ENCODE measurements at regions not wholly inside any gene's neighbourhood (a gene's known extent, or its start where the extent isn't known, plus 50 kb on each side); places are given as distances from the start of the nearest gene placed in this dataset.

DNA sequence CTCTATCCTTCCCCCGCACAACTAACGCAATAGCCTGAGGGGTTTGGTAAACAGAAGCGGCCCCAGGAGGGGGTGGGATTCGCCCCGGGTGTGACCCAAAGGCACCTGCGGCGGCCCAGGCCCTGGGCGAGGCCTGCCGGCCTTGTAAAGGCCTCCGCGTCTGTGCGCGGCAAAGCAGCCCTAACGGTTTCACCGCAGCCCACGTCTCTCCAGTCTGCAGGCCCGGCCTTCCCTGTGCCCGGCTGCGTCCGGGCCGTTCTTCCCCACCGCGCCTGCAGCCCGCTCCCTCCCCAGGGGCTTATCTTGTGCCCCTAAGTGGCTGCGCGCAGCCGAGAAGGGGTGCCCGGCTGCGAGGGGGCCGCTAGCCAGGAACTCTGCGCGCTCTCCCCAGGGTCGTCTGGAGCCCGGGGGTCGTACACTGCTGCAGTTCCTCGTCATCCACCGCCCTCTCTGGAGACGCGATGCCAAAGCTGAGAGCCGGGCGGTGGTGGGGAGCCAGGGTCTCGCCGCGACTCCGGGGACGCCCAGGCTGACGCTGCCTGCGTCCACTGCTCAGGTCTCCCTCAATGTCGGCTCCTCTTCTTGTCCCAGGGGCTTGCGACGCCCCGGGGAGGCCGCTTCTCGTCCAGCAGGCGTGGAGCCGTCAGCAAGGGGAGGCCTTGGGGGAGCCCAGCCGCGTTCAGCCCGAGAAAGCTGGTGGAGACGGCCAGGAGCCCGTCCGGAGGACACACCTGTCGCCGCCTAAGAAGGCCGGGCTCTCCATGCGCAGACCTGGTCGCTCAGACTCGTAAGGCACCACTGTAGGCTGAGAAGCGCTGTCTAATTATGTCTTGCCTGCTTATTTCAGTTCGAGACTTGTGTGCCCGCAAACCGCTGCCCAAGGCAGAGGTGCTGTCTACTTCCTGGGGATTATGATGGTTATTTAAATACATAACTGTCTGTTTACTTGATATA, 132.3 kb downstream of the SPAG6 start:
- TF ChIP-seq, protein P1, sequence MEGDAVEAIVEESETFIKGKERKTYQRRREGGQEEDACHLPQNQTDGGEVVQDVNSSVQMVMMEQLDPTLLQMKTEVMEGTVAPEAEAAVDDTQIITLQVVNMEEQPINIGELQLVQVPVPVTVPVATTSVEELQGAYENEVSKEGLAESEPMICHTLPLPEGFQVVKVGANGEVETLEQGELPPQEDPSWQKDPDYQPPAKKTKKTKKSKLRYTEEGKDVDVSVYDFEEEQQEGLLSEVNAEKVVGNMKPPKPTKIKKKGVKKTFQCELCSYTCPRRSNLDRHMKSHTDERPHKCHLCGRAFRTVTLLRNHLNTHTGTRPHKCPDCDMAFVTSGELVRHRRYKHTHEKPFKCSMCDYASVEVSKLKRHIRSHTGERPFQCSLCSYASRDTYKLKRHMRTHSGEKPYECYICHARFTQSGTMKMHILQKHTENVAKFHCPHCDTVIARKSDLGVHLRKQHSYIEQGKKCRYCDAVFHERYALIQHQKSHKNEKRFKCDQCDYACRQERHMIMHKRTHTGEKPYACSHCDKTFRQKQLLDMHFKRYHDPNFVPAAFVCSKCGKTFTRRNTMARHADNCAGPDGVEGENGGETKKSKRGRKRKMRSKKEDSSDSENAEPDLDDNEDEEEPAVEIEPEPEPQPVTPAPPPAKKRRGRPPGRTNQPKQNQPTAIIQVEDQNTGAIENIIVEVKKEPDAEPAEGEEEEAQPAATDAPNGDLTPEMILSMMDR (IDR thresholded peaks at IDR 0.05), result no peak

DNA sequence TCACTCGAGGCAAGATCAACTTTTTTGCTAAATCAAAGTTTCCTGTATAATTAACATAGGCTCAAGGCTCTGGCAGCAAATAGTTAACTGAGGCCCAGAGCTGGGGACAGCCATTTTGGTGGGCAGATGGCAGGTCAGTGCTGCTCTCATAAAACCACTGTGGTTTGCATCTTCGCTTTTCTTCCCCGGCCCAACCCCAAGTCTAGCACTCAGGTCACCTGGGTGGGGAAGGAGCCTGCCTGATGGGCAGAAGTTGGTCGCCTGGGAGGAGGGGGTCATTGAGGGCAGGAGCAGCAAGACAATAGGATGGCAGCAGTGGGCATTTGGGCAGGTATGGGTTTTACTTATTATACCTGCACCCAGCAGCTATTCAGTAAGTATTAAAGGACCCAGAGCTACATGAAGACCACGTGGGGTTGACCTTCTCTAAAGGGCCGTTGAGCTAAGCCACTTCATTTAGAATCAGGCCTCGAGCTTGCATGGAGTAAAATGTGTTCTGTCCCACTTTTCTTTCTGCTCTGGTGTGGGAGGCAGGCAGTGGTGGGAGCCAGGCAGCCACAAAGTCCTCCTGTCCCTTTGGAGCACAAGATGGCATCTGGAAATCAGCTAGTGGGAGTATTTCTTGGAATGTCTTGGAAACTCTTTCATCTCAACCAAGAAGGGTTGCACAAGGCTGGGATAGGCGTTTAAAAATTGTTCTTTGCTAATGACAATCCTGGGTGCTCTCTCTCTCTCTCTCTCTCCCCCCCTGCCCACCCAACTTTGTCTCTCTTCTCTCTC, 133.4 kb downstream of the SPAG6 start:
- TF ChIP-seq, protein P1 (IDR thresholded peaks at IDR 0.05), result no peak
- ATAC-seq (ENCODE audit: low FRiP score), result no peak
- DNase-seq (ENCODE audit: low spot score), result no peak

More for the DNA sequence above, 132.3 kb downstream of the SPAG6 start:
- DNase-seq (ENCODE audit: low spot score), result no peak
- no peak for ATAC-seq (ENCODE audit: low FRiP score)

DNA sequence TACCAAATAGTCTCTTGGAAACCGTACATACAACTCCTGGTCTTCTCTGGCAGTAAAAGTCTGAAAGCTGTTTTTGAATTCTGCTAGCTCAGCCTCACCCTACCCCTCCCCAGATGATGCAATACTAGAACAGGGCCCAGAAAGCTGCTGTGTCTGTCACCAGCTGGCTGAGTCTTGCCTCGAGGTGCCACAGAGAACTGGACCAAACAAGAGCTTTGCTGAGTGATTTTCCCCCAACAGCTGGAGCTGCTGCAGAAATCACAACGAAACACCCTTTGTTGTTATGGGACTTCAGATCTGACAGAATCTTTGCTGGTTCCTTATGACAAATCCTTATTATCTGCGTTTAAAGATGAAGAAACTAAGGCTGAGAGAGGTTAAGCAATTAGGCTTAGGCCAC, 134.1 kb downstream of the SPAG6 start:
- ATAC-seq (ENCODE audit: low FRiP score) (no peak), DNase-seq (ENCODE audit: low spot score) (no peak)
- TF ChIP-seq, protein P1 (IDR thresholded peaks at IDR 0.05), result no peak

DNA sequence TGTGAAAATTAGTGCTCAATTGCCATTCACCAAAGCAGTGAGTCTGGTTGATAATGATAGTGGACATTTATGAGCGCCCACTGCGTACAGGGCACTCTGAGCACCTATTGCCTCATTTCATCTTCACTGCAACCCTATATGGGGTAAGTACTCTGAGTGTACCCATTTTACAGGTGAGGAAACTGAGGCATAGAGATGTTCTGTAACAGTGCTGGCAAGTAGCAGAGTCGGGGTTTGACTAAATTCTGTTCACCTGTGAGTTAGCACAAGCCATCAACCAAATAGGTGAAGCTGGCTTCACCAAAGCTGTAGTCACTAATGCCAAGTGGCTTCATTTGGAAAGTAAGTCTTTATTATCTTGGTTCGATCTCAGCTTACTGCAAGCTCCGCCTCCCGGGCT, 135.8 kb downstream of the SPAG6 start:
- TF ChIP-seq, protein P1 (IDR thresholded peaks at IDR 0.05), result no peak
- no peak for ATAC-seq (ENCODE audit: low FRiP score)
- DNase-seq (ENCODE audit: low spot score), result no peak

DNA sequence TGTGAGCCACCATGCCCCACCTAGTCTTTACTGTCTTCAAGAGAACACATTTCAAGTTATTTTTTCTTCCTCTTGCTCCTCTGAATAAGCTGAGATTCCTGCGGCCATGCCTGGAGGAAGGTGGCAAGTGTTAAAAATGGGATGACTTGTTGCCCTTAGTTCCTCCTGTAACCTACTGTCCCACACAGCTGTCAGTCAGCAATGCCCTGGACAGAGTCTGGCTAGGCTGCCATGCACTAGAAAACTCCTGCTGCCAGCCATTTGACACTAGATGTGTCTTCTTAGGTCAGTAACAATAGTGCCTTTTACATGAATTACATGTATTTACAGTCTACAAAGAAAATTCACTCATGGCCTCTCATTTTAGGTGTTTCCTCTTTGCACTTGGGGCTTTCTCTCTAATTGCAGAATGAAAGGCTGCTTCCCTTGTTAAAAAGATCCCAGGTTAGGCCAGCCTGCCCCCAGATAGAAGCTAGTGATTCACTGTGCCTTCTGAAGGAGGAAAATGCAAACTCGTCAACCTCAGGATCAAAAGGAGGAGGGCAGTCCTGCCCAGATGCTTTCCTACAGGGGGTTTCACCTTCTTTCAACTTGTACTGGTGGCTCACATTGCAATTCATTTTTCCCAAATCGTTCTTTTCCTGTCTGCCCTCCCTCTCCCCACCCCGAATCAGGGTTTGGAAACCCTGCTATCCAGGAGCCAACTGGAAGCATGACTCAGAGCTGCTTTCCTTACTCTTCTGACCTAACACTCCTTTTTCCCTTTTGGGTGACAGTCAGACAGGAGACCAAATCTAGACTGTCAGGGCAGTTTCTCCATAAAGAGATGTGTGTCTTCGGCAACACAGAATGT, 136.6 kb downstream of the SPAG6 start:
- DNase-seq (ENCODE audit: low spot score), result no peak
- TF ChIP-seq, protein P1 (IDR thresholded peaks at IDR 0.05), result no peak
- ATAC-seq (ENCODE audit: low FRiP score), result peak; percentile 79

DNA sequence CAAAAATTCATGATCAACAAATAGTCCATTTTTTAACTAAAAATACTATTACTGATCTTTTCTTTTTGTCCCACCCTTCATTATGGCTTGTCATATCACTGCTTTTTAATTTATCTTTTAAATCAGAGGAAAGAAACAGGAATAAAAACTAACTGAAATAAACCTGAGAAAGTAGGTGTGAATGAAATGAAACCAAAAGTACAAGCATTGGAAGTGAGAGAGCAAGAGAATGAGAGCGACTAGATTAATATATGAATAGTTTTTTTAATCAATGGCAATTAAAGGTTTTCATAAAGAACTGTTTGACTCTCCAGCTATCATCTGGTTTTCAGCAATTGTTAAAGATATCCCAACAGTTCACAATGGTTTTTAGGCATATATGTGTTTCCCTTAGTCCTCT, 137.8 kb downstream of the SPAG6 start:
- no peak for ATAC-seq (ENCODE audit: low FRiP score)
- TF ChIP-seq, protein P1 (IDR thresholded peaks at IDR 0.05), result no peak
- DNase-seq (ENCODE audit: low spot score), result no peak

Measured in omental fat pad (tissue), 3 donors.